SU-DHL-6 (cell line): ENCODE measurements at regions not wholly inside any gene's neighbourhood (a gene's known extent, or its start where the extent isn't known, plus 50 kb on each side); places are given as distances from the start of the nearest gene placed in this dataset.

Experiments used
- H2AFZ ChIP-seq: fragments of 200-600 bp; sonication (generic); 2 replicates; pipeline ENCODE4 v1.6.1; 2014; ENCODE audit warnings: low read depth, mild to moderate bottlenecking, moderate library complexity, mixed read lengths, antibody characterized with exemption, low read length; ENCODE audit not compliant: severe bottlenecking
- H3F3A ChIP-seq: fragments of 200-600 bp; shearing (Covaris generic); 2 replicates; pipeline ENCODE4 v1.6.0; 2016; ENCODE audit warnings: antibody characterized with exemption, mild to moderate bottlenecking; ENCODE audit not compliant: insufficient read depth
- H3K27ac ChIP-seq: fragments of 200-600 bp; sonication (generic); 2 replicates; pipeline ENCODE4 v1.5.1; 2016; ENCODE audit warnings: low read depth, mild to moderate bottlenecking, low read length, moderate library complexity, mixed read lengths
- H3K27me3 ChIP-seq: fragments of 200-600 bp; sonication (generic), shearing (Covaris generic); 2 replicates; pipeline ENCODE4 v1.6.0; 2014; ENCODE audit warnings: mild to moderate bottlenecking, low read length
- H3K36me3 ChIP-seq: fragments of 200-600 bp; sonication (generic); 2 replicates; pipeline ENCODE4 v1.6.1; 2014; ENCODE audit warnings: mild to moderate bottlenecking, low read length, mixed read lengths
- H3K4me2 ChIP-seq: fragments of 300-600, 200-600 bp; shearing (Covaris generic), sonication (generic); 2 replicates; pipeline ENCODE4 v1.6.0; 2014; ENCODE audit warnings: low read length, low read depth, mild to moderate bottlenecking; ENCODE audit not compliant: poor library complexity, severe bottlenecking
- H3K4me3 ChIP-seq: fragments of 200-600 bp; sonication (generic); 2 replicates; pipeline ENCODE4 v1.5.1; 2014; ENCODE audit warnings: antibody characterized with exemption, low read length, mild to moderate bottlenecking, mixed read lengths; ENCODE audit not compliant: insufficient read depth, poor library complexity, severe bottlenecking
- H3K79me2 ChIP-seq: fragments of 200-600 bp; sonication (generic); 2 replicates; pipeline ENCODE4 v1.6.1; 2014; ENCODE audit warnings: mild to moderate bottlenecking, low read length, moderate library complexity; ENCODE audit not compliant: insufficient read depth
- H3K9ac ChIP-seq: fragments of 200-600 bp; sonication (generic); 2 replicates; pipeline ENCODE4 v1.7.0; 2014; ENCODE audit warnings: mild to moderate bottlenecking, low read length
- H3K9me2 ChIP-seq: fragments of 200-600 bp; sonication (generic); replicated peaks from 2 replicates; pipeline ENCODE4 v1.6.1; 2014; ENCODE audit warnings: low read length; ENCODE audit not compliant: insufficient read depth
- H3K9me3 ChIP-seq: fragments of 200-600 bp; sonication (generic); 2 replicates; pipeline ENCODE4 v1.6.1; 2014; ENCODE audit warnings: low read length, mixed read lengths; ENCODE audit not compliant: insufficient read depth
- H4K20me1 ChIP-seq: fragments of 200-600 bp; sonication (generic); 2 replicates; pipeline ENCODE4 v1.6.1; 2014; ENCODE audit warnings: low read depth, mild to moderate bottlenecking, antibody characterized with exemption, low read length, moderate library complexity, mixed read lengths
- EZH2phosphoT487 ChIP-seq: fragments of 200-600 bp; sonication (generic), shearing (Covaris generic); conservative IDR thresholded peaks from 2 replicates; pipeline ENCODE4 v1.6.1; 2018; ENCODE audit warnings: mild to moderate bottlenecking, antibody characterized with exemption, low read length, moderate library complexity, mixed read lengths
- TF ChIP-seq, protein P1 (sequence below): fragments of 200-600 bp; sonication (generic); IDR thresholded peaks from one replicate; pipeline ENCODE4 v1.5.1; 2017; ENCODE audit warnings: antibody characterized with exemption, mild to moderate bottlenecking, low read length, moderate library complexity; ENCODE audit not compliant: insufficient read depth, poor library complexity, severe bottlenecking

DNA sequence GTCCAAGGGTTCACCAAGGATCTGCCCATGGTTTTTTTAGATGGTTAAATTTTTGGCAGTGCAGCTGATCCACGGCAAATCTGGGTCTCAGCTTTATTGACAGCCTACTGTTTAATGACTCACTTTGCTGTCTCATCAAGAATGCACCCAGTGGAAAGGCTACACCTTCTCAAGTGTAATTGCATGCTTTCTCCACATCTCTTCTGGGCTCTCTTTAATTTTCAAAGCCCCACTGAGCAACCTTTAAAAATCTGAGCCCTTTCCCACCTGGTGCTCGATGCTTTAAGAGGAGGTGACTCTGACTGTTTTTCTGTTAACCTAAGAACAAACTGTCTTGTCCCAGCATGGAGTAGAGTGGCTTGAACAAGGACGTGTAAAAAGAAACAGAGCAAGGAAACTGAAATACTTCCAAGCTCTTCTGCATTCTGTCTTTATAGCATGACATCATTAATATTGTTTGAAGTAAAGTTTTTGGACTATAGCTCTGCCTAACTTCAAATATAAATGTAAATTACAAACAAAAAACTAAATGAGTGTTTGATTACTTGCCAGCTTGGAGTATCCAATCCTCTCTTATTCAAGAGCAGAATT is 214.2 kb upstream of the KRR1 start:
- Histone ChIP-seq H3K9ac (no peak overlapping the region), H3K4me2 (no peak overlapping the region), H3K9me2 (no peaks in the 10 kb centered on the region), H3K36me3 (no peaks in the 10 kb centered on the region), H3K9me3 (no peaks in the 10 kb centered on the region), H3F3A (no peaks in the 10 kb centered on the region), H2AFZ (no peak overlapping the region), H4K20me1 (no peaks in the 10 kb centered on the region), H3K4me3 (no peak overlapping the region), H3K27ac (no peak overlapping the region), H3K27me3 (no peaks in the 10 kb centered on the region), H3K79me2 (no peaks in the 10 kb centered on the region)
- TF ChIP-seq EZH2phosphoT487 = no peak
- TF ChIP-seq, protein P1, sequence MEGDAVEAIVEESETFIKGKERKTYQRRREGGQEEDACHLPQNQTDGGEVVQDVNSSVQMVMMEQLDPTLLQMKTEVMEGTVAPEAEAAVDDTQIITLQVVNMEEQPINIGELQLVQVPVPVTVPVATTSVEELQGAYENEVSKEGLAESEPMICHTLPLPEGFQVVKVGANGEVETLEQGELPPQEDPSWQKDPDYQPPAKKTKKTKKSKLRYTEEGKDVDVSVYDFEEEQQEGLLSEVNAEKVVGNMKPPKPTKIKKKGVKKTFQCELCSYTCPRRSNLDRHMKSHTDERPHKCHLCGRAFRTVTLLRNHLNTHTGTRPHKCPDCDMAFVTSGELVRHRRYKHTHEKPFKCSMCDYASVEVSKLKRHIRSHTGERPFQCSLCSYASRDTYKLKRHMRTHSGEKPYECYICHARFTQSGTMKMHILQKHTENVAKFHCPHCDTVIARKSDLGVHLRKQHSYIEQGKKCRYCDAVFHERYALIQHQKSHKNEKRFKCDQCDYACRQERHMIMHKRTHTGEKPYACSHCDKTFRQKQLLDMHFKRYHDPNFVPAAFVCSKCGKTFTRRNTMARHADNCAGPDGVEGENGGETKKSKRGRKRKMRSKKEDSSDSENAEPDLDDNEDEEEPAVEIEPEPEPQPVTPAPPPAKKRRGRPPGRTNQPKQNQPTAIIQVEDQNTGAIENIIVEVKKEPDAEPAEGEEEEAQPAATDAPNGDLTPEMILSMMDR = no peak

DNA sequence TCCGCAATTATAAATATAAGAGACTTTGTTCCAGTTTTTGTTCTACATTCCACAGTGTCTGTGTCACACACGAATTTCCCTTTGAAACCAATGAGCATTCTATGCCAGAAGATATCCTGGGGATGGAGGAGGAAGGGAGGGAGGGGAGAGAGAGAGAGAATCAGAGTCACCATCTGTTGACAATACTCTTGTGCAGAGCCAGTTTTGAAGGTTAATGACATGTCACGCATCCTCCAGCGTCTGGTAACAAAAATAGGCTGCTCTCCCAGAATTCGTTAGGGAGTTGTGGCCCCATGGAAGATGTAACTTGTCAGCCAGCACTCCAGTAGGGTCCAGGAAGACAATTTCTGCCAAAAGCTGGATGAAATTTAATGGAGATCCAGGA is 213.5 kb upstream of the KRR1 start:
- H4K20me1 ChIP-seq = no peaks in the 10 kb centered on the region
- no peaks in the 10 kb centered on the region for H3K27me3 ChIP-seq
- no peaks in the 10 kb centered on the region for H3K9me2 ChIP-seq
- H3K4me3 ChIP-seq = no peak overlapping the region
- no peak overlapping the region for H3K4me2 ChIP-seq
- no peaks in the 10 kb centered on the region for H3F3A ChIP-seq
- no peak overlapping the region for H2AFZ ChIP-seq
- H3K9ac ChIP-seq = no peak overlapping the region
- no peak overlapping the region for H3K27ac ChIP-seq
- no peak for TF ChIP-seq EZH2phosphoT487
- TF ChIP-seq, protein P1 = no peak
- H3K9me3 ChIP-seq = no peaks in the 10 kb centered on the region
- no peaks in the 10 kb centered on the region for H3K79me2 ChIP-seq
- H3K36me3 ChIP-seq = no peaks in the 10 kb centered on the region

DNA sequence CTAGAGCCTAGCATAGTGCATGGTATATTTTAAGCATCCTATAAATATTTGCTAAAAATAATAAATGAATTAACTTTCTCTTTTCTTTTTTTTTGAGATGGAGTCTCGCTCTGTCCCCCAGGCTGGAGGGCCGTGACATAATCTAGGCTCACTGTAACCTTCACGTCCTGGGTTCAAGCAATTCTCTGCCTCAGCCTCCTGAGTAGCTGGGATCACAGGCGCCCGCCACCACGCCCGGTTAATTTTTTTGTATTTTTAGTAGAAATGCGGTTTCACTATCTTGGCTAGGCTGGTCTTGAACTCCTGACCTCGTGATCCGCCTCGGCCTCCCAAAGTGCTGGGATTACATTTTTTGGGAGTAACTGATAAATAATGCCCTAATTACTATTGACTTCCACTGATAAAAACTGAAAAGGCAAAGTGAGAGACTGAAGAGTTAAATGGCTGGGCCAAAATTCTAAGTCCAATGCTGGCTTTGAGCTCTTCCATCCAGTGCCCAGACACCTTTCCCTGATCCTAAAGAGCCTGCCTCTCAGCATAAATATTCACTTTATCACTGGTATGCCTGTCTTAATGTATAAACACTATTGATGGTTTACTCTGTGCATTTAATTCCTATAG is 213.0 kb upstream of the KRR1 start:
- no peak overlapping the region for H3K27ac ChIP-seq
- no peak for TF ChIP-seq EZH2phosphoT487
- TF ChIP-seq, protein P1 = no peak
- no peaks in the 10 kb centered on the region for H3K36me3 ChIP-seq
- no peaks in the 10 kb centered on the region for H3K27me3 ChIP-seq
- H4K20me1 ChIP-seq = no peaks in the 10 kb centered on the region
- no peaks in the 10 kb centered on the region for H3K9me2 ChIP-seq
- H3K4me3 ChIP-seq = no peak overlapping the region
- no peaks in the 10 kb centered on the region for H3K9me3 ChIP-seq
- no peak overlapping the region for H2AFZ ChIP-seq
- H3F3A ChIP-seq = no peaks in the 10 kb centered on the region
- no peak overlapping the region for H3K9ac ChIP-seq
- H3K4me2 ChIP-seq = no peak overlapping the region
- H3K79me2 ChIP-seq = no peaks in the 10 kb centered on the region
